Uterus (tissue), 2 donors: ENCODE measurements at regions not wholly inside any gene's neighbourhood (a gene's known extent, or its start where the extent isn't known, plus 50 kb on each side); places are given as distances from the start of the nearest gene placed in this dataset.
"Not testable (repeated sequence)": the region's sequence is repeated elsewhere in the genome, so short reads cannot be mapped to it uniquely, and the experiment has no call there.

ENCODE experiments used
- CTCF ChIP-seq, 4 experiments: fragments of 200-600 bp in 2 of 4; fragments of 450-650 bp in 2 of 4; sonication (generic) in 2 of 4; IDR thresholded peaks; one replicate each; pipeline ENCODE4 v1.5.1; 2016 to 2019; ENCODE audit warnings: antibody characterized with exemption in 4 of 4, mild to moderate bottlenecking in 2 of 4, moderate library complexity in 1 of 4
- POLR2A ChIP-seq, 2 donors: fragments of 450-650 bp; IDR thresholded peaks; one replicate each; pipeline ENCODE4 v1.6.1; 2016; ENCODE audit warnings: antibody characterized with exemption in 2 of 2, mild to moderate bottlenecking in 1 of 2, moderate library complexity in 1 of 2

GRCh38 chr21:10440639-10441038 lies 80.7 kb upstream of the TPTE start:
- TF ChIP-seq CTCF, POLR2A (IDR thresholded peaks at IDR 0.05): not testable (repeated sequence)
